HUES48 (cell line): ENCODE measurements at regions not wholly inside any gene's neighbourhood (a gene's known extent, or its start where the extent isn't known, plus 50 kb on each side); places are given as distances from the start of the nearest gene placed in this dataset.
A peak's percentile ranks its signal among the peaks of the same experiment; 100 is the strongest.

Experiments used
- H3K27ac ChIP-seq: one replicate; pipeline ENCODE4 v1.7.0; 2013; ENCODE audit warnings: low read depth, low read length, inconsistent platforms
- H3K27me3 ChIP-seq: 2 replicates; pipeline ENCODE4 v1.6.1; 2013; ENCODE audit warnings: mild to moderate bottlenecking, low read length; ENCODE audit not compliant: control insufficient read depth, insufficient read depth
- H3K36me3 ChIP-seq: 2 replicates; pipeline ENCODE4 v1.6.1; 2013; ENCODE audit warnings: low read length; ENCODE audit not compliant: control insufficient read depth, insufficient read depth
- H3K4me1 ChIP-seq: 2 replicates; pipeline ENCODE4 v1.6.1; 2013; ENCODE audit warnings: mild to moderate bottlenecking, low read length; ENCODE audit not compliant: control insufficient read depth, insufficient read depth
- H3K4me3 ChIP-seq: 2 replicates; pipeline ENCODE4 v1.5.1; 2013; ENCODE audit warnings: mild to moderate bottlenecking, low read depth, low read length
- H3K9ac ChIP-seq: 2 replicates; pipeline ENCODE4 v1.6.1; 2013; ENCODE audit warnings: mild to moderate bottlenecking, low read depth, low read length, moderate library complexity
- H3K9me3 ChIP-seq: 2 replicates; pipeline ENCODE4 v1.6.1; 2013; ENCODE audit warnings: low read length; ENCODE audit not compliant: control insufficient read depth, insufficient read depth

DNA sequence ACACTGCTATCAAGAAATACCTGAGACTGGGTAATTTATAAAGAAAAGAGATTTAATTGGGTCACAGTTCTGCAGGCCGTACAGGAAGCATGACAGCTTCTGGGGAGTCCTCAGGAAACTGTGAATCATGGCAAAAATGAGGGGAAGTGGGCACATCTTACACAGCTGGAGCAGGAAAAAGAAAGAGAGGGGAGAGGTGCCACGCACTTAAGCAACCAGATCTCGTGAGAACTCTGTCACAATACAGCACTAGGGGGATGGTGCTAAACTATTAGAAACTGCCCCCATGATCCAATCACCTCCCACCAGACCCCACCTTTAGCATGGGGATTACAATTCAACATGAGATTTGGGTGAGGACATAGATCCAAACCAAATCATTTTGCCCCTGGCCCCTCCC lies 105.5 kb upstream of the CPLX2 start:
- no peak overlapping the region for H3K9ac ChIP-seq
- H3K27ac ChIP-seq: no peak overlapping the region
- H3K4me3 ChIP-seq: no peak overlapping the region
- no peaks in the 10 kb centered on the region for H3K36me3 ChIP-seq
- peaks cover 18% of the 10 kb centered on the region for H3K9me3 ChIP-seq
- no peaks in the 10 kb centered on the region for H3K27me3 ChIP-seq
- H3K4me1 ChIP-seq: no peaks in the 10 kb centered on the region

DNA sequence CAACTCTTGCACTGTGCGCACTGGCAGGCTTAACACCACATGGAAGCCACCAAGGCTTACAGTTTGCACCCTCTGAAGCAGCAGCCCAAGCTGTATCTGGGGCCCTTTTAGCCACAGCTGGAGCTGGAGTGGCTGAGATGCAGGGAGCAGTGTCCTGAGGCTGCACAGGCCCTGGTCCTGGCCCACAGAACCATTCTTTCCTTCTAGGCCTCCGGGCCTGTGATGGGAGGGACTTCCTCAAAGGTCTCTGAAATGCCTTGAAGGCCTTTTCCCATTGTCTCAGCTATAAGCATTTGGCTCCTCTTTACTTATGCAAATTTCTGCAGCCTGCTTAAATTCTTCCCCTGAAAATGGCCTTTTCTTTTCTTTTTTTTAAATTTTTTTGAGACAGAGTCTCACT lies 104.4 kb upstream of the CPLX2 start:
- no peak overlapping the region for H3K9ac ChIP-seq
- no peaks in the 10 kb centered on the region for H3K36me3 ChIP-seq

DNA sequence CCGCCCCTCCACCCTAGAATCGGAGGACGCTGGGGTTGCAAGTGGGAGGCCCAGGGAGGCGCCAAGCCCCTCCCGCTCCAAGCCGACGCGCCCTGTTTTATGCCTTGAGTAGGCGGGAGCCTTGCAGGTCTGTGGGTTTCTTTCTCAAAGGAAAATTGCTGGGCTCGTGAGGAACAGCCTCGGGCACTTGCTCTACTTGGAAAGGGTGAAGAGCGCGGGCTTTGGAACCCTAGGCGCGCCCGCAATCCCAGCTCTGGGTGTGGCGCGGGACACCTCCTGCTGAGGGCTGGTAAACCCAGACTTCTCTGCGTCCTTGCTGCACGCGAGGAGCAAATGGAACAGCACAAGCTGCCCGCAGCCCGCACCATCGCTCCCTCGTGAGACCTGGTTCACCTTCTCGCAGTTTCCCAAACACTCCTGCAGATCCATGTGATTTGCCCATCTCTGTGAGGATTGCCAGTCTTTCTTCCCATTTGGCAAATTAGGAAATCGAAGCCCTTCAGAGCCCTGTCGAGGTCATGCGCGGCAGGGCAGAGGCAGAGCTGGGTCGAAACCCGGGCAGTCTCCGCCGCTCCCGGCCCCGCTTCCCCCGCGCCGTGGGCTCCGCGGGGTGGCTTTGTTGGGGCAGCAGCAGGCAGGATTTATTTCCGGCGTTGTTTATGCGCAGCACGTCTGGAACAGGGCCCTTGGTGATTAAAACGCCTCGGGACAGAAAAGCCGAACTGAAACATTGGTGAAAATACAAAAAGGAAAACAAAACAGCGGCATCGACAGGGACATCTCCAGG lies 98.4 kb upstream of the CPLX2 start:
- Histone ChIP-seq H3K4me3 (peak overlapping the region; percentile 50), H3K9ac (no peak overlapping the region), H3K27ac (no peak overlapping the region), H3K9me3 (no peaks in the 10 kb centered on the region), H3K36me3 (no peaks in the 10 kb centered on the region), H3K27me3 (peaks cover 34% of the 10 kb centered on the region), H3K4me1 (peaks cover 14% of the 10 kb centered on the region)

More for the DNA sequence above, 104.4 kb upstream of the CPLX2 start:
- Histone ChIP-seq H3K9me3 (peaks cover 13% of the 10 kb centered on the region), H3K27ac (no peak overlapping the region), H3K4me1 (no peaks in the 10 kb centered on the region), H3K27me3 (peaks cover 4% of the 10 kb centered on the region; the same call in 1 of the 2 replicates), H3K4me3 (no peak overlapping the region)

DNA sequence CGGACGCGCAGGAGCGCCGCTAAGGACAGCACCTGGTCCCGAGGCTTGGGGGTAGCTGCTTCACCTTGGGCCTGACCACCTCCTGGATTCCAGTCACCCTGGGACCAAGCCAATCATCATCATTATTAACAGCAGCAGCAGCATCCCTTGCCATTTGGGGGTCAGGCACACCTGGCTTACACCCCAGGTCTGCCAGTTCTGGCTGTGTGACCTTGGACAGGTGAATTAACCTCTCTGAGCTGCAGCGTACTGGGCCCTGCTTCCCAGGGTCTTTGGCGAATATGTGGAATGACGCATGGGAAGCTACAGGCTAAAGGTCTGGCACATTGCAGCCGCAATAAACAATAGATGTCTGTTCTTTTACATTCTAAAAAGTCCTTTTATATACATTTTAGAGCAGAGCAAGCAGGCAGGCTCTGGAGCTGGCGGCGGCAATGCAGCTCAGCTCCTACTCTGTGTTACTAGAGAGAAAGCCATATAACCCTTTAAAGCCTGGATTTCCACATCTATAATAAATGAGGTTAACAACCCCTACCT lies 97.8 kb upstream of the CPLX2 start:
- H3K9ac ChIP-seq: no peak overlapping the region
- peak overlapping the region; percentile 50 for H3K4me3 ChIP-seq
- peaks cover 14% of the 10 kb centered on the region for H3K4me1 ChIP-seq
- H3K36me3 ChIP-seq: no peaks in the 10 kb centered on the region
- no peak overlapping the region for H3K27ac ChIP-seq
- peaks cover 34% of the 10 kb centered on the region for H3K27me3 ChIP-seq
- H3K9me3 ChIP-seq: no peaks in the 10 kb centered on the region

DNA sequence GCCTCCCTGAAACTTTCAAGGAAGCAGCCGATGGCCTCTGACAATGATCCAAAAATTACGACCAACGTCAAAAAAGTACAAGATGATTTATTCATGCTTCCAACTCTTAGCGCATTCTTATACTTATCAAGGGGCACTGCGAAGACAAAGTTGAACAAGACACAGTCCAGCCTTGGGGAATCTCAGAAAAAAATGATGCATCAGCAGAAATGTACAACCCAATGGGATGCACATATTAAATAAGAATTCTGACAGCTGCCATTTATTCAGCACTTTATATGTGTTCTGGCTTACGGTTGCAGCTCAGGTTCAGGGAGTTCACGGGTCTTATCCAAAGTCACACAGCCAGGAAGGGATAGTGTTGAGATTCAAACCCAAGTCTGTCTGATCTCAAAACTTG lies 96.0 kb upstream of the CPLX2 start:
- H3K27me3 ChIP-seq: peaks cover 34% of the 10 kb centered on the region
- H3K36me3 ChIP-seq: no peaks in the 10 kb centered on the region
- H3K4me1 ChIP-seq: peaks cover 14% of the 10 kb centered on the region
- no peak overlapping the region for H3K4me3 ChIP-seq
- H3K27ac ChIP-seq: no peak overlapping the region
- H3K9me3 ChIP-seq: no peaks in the 10 kb centered on the region
- no peak overlapping the region for H3K9ac ChIP-seq

DNA sequence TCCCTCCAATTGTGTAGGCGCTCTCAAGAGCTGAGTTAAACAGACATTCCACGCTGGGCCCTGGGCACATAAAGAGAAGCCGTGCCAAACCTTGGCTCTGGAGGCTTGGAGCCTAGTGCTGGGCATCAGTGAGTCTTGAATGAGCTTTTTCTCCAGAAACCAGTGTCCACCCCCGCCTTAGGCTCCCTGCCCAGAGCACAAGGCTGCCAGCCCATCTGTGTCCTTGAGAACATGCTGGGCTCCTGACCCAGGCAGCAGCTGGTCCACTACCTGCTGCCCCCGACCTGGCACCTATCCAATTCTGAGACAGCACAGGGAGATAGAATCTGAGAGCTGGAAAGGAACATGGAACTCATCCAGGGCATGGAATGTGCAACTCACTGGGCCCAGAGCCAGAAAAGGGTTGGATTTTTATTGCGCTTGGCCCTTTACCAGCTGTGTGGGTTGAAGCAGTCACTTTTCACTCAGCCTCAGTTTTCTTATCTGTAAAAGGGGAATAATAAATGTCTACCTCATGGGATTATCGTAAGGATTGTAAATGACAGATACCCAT lies 92.4 kb upstream of the CPLX2 start:
- Histone ChIP-seq H3K36me3 (no peaks in the 10 kb centered on the region), H3K4me1 (no peaks in the 10 kb centered on the region), H3K9me3 (no peaks in the 10 kb centered on the region), H3K9ac (no peak overlapping the region), H3K27me3 (peaks cover 9% of the 10 kb centered on the region), H3K27ac (no peak overlapping the region), H3K4me3 (no peak overlapping the region)

DNA sequence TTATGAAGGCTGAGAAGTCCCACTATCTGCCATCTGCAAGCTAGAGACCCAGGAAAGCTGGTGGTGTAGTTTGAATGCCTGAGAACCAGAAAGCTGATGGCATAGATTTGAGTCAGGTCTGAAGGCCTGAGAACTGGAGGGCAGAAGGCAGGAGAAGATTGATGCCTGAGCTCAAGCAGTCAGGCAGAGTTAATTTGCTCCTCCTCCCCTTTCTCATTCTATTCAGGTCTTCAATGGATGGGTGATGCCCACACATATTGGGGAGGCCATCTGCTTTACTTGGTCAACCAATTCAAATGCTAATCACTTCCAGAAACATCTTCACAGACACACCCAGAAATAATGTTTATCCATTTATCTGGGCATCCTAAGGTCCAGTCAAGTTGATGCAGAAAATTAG lies 87.6 kb upstream of the CPLX2 start:
- Histone ChIP-seq H3K27ac (no peak overlapping the region), H3K9ac (no peak overlapping the region), H3K4me3 (no peak overlapping the region), H3K36me3 (no peaks in the 10 kb centered on the region), H3K9me3 (no peaks in the 10 kb centered on the region), H3K27me3 (no peaks in the 10 kb centered on the region; the same call in 1 of the 2 replicates), H3K4me1 (no peaks in the 10 kb centered on the region)

DNA sequence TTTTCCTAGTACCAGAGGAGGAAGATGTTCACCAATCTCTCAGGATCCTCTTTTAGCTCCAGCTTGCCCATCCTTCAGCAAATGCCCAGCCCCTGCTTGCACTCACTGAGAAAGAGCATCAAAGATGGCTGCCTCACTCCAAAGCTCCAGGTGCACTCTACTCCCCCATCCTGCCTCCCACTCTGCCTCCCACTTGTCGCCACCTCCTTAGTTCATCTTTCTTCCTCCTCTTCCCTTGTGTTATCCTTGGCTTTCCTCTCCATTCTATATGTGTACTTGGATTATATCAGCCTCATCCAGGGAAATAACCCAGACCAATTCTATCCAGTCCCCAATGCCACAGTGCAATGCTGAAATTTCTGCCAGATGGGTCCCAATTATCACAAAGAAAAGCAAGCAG lies 87.1 kb upstream of the CPLX2 start:
- H3K36me3 ChIP-seq: no peaks in the 10 kb centered on the region

DNA sequence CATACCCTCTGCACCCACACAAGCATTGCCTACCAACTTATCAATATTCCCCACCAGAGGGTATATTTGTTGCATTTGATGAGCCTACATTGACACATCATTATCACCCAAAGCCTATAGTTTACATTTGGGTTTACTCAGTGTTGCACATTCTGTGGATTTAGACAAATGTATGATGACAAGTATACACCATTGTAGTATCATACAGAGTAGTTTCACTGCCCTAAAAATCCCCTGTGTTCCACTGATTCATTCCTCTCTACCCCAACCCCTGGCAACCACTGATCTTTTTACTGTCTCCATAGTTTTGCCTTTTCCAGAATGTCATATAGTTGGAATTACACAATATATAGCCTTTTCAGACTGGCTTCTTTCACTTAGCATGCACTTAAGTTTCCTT lies 85.7 kb upstream of the CPLX2 start:
- Histone ChIP-seq H3K9me3 (no peaks in the 10 kb centered on the region), H3K9ac (no peak overlapping the region), H3K4me1 (no peaks in the 10 kb centered on the region), H3K27ac (no peak overlapping the region), H3K27me3 (no peaks in the 10 kb centered on the region; the same call in 1 of the 2 replicates), H3K36me3 (no peaks in the 10 kb centered on the region), H3K4me3 (no peak overlapping the region)

More for the DNA sequence above, 87.1 kb upstream of the CPLX2 start:
- no peak overlapping the region for H3K9ac ChIP-seq
- H3K9me3 ChIP-seq: no peaks in the 10 kb centered on the region
- no peak overlapping the region for H3K27ac ChIP-seq
- H3K4me1 ChIP-seq: no peaks in the 10 kb centered on the region
- H3K27me3 ChIP-seq: no peaks in the 10 kb centered on the region; the same call in 1 of the 2 replicates
- H3K4me3 ChIP-seq: no peak overlapping the region

DNA sequence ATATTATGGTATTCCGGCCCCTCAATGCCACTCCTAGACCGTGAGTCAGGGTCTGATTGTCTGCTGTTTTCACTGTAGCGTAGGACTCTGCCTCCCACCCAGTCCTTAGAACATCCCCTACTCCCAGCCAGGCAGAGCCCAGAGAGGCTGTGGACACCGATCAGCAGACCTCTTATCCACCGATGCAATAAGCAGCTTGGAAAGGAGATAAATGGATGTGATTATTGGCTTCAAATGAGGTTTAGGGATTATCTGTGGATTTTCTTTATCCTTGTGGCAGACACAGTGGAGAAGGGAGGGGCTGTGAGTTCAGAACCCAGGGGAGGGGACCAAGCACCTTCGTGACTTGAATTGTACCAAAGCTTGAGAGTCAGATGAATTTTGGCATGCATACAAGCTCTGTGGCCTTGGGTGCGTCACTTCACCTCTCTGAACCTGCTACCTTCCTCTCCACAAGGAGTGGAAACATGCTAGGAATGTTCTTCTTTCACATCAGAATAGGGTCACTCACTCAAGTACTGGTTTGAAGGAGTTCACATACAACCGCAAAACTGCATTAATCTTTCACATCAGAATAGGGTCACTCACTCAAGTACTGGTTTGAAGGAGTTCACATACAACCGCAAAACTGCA lies 83.1 kb upstream of the CPLX2 start:
- Histone ChIP-seq H3K9me3 (no peaks in the 10 kb centered on the region), H3K27ac (no peak overlapping the region), H3K27me3 (peaks cover 1% of the 10 kb centered on the region; the same call in 1 of the 2 replicates), H3K9ac (no peak overlapping the region), H3K4me3 (no peak overlapping the region), H3K4me1 (no peaks in the 10 kb centered on the region), H3K36me3 (no peaks in the 10 kb centered on the region)

DNA sequence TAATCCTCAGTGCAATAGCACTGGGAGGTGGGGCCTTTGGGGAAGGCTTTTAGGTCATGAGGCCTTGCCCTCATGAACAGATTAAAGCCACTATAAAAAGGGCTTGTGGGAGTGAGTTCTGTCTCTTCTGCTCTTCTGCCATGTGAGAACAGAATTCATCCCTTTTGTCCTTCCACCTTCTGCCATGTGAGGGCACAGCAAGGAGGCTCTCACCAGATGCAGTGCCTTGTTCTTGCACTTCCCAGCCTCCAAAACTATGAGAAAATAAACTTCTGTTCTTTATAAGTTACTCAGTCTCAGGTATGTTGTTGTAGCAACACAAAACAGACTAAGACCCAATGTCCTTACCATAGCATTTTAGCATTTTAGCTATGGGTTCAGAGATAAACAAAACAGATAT lies 81.7 kb upstream of the CPLX2 start:
- Histone ChIP-seq H3K36me3 (no peaks in the 10 kb centered on the region), H3K27me3 (peaks cover 12% of the 10 kb centered on the region), H3K9me3 (no peaks in the 10 kb centered on the region), H3K9ac (no peak overlapping the region), H3K4me1 (no peaks in the 10 kb centered on the region), H3K4me3 (no peak overlapping the region), H3K27ac (no peak overlapping the region)
